ENCODE measurements at regions not wholly inside any gene's neighbourhood (a gene's known extent, or its start where the extent isn't known, plus 50 kb on each side); places are given as distances from the start of the nearest gene placed in this dataset.

DNA sequence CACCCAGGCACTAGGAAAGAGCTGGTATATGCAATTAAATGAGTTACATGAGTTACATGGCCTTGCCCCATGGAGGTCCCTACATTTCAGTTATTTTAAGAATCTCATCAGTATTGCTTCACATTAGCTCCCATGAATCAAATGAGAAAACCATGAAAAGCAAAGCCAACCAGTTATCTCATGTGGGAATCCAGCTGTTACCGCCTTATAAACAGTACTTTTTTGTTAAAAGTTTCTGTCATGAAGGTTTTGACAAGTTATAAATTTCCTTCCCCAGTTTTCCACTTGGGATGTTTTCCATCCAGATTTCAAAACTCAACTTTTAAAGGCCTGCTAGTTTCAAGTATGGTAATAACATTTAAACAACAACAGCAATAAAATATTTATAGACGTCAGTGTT is 544.8 kb downstream of the NUF2 start:
- no peak overlapping the region for H3K9ac ChIP-seq (ENCODE audit: insufficient read depth in 1 of 2, low read depth in 2 of 2, low read length in 2 of 2)
- no TSS peak for BruUV-seq (replicated peaks)
- no peak overlapping the region for H3K4me2 ChIP-seq (ENCODE audit: insufficient read depth, low read length)
- ATAC-seq (no peak), FAIRE-seq (no peak), DNase-seq (ENCODE audit: extremely low read depth in 1 of 4, low spot score in 3 of 4) (no peak)
- H2AFZ ChIP-seq (ENCODE audit: low read depth, low read length): no peak overlapping the region
- no peak overlapping the region for H3K27ac ChIP-seq (ENCODE audit: extremely low read depth, low read depth, low read length)
- H3K9me3 ChIP-seq (replicated peaks; ENCODE audit: control insufficient read depth, insufficient read depth, low read depth, low read length): no peaks in the 10 kb centered on the region; the same call in 1 of the 2 replicates
- H3K9me1 ChIP-seq (ENCODE audit: control insufficient read depth, insufficient read depth, low read length): no peaks in the 10 kb centered on the region
- no peaks in the 10 kb centered on the region for H3K4me1 ChIP-seq (replicated peaks in 1 of 2; ENCODE audit: control insufficient read depth in 2 of 2, insufficient read depth in 2 of 2, low read length in 2 of 2)
- H4K20me1 ChIP-seq (replicated peaks; ENCODE audit: control insufficient read depth, insufficient read depth, low read length): no peaks in the 10 kb centered on the region
- in situ Hi-C loops (cut with MboI): no loop called here
- no peak overlapping the region for H3K4me3 ChIP-seq
- intact Hi-C loops (cut with micrococcal nuclease): no loop called here
- no peaks in the 10 kb centered on the region for H3K79me2 ChIP-seq (ENCODE audit: control insufficient read depth, insufficient read depth, low read length)
- no peaks in the 10 kb centered on the region for H3K36me3 ChIP-seq (ENCODE audit: control insufficient read depth, insufficient read depth, low read length)
- ChIA-PET POLR2A (no interaction called here), CTCF (ENCODE audit: low intra/inter-chr PET ratio) (no interaction called here)
- 0% methylated on average over 2 of the region's 2 CpGs for WGBS (ENCODE audit: insufficient coverage, low coverage, missing lambda C conversion rate)
- no peaks in the 10 kb centered on the region for H3K27me3 ChIP-seq (ENCODE audit: control insufficient read depth in 2 of 2, insufficient read depth in 2 of 2, low read length in 2 of 2)
- TF ChIP-seq HDGF (IDR thresholded peaks at IDR 0.05): no peak
- TF ChIP-seq, protein P1, sequence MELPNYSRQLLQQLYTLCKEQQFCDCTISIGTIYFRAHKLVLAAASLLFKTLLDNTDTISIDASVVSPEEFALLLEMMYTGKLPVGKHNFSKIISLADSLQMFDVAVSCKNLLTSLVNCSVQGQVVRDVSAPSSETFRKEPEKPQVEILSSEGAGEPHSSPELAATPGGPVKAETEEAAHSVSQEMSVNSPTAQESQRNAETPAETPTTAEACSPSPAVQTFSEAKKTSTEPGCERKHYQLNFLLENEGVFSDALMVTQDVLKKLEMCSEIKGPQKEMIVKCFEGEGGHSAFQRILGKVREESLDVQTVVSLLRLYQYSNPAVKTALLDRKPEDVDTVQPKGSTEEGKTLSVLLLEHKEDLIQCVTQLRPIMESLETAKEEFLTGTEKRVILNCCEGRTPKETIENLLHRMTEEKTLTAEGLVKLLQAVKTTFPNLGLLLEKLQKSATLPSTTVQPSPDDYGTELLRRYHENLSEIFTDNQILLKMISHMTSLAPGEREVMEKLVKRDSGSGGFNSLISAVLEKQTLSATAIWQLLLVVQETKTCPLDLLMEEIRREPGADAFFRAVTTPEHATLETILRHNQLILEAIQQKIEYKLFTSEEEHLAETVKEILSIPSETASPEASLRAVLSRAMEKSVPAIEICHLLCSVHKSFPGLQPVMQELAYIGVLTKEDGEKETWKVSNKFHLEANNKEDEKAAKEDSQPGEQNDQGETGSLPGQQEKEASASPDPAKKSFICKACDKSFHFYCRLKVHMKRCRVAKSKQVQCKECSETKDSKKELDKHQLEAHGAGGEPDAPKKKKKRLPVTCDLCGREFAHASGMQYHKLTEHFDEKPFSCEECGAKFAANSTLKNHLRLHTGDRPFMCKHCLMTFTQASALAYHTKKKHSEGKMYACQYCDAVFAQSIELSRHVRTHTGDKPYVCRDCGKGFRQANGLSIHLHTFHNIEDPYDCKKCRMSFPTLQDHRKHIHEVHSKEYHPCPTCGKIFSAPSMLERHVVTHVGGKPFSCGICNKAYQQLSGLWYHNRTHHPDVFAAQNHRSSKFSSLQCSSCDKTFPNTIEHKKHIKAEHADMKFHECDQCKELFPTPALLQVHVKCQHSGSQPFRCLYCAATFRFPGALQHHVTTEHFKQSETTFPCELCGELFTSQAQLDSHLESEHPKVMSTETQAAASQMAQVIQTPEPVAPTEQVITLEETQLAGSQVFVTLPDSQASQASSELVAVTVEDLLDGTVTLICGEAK (IDR thresholded peaks at IDR 0.05): no peak
- TF ChIP-seq, protein P1 (CRISPR knock-in tag; IDR thresholded peaks at IDR 0.05): no peak
- no peak for TF ChIP-seq CHD1 (IDR thresholded peaks at IDR 0.05; ENCODE audit: low read length)
- TF ChIP-seq SP2 (IDR thresholded peaks at IDR 0.05; ENCODE audit: extremely low read depth, low read depth, low read length, poor library complexity, severe bottlenecking): no peak
- TF ChIP-seq ZBTB1 (CRISPR knock-in tag; IDR thresholded peaks at IDR 0.05; ENCODE audit: borderline replicate concordance, low read depth): no peak
- TF ChIP-seq, protein P2, sequence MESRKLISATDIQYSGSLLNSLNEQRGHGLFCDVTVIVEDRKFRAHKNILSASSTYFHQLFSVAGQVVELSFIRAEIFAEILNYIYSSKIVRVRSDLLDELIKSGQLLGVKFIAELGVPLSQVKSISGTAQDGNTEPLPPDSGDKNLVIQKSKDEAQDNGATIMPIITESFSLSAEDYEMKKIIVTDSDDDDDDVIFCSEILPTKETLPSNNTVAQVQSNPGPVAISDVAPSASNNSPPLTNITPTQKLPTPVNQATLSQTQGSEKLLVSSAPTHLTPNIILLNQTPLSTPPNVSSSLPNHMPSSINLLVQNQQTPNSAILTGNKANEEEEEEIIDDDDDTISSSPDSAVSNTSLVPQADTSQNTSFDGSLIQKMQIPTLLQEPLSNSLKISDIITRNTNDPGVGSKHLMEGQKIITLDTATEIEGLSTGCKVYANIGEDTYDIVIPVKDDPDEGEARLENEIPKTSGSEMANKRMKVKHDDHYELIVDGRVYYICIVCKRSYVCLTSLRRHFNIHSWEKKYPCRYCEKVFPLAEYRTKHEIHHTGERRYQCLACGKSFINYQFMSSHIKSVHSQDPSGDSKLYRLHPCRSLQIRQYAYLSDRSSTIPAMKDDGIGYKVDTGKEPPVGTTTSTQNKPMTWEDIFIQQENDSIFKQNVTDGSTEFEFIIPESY (CRISPR knock-in tag; IDR thresholded peaks at IDR 0.05): no peak
- TF ChIP-seq SIRT6 (IDR thresholded peaks at IDR 0.05; ENCODE audit: low read depth, low read length): no peak
- no peak for TF ChIP-seq ADNP (tag; IDR thresholded peaks at IDR 0.05)
- no peak for TF ChIP-seq PHF8 (IDR thresholded peaks at IDR 0.05; ENCODE audit: borderline replicate concordance, low read length)
- TF ChIP-seq ZNF239 (CRISPR knock-in tag; IDR thresholded peaks at IDR 0.05): no peak
- TF ChIP-seq DMBX1 (CRISPR knock-in tag; IDR thresholded peaks at IDR 0.05; ENCODE audit: borderline replicate concordance): no peak
- TF ChIP-seq ZNF143 (CRISPR knock-in tag; IDR thresholded peaks at IDR 0.05): no peak

All from K562 (cell line).